ENCODE measurements at regions not wholly inside any gene's neighbourhood (a gene's known extent, or its start where the extent isn't known, plus 50 kb on each side); places are given as distances from the start of the nearest gene placed in this dataset.

DNA sequence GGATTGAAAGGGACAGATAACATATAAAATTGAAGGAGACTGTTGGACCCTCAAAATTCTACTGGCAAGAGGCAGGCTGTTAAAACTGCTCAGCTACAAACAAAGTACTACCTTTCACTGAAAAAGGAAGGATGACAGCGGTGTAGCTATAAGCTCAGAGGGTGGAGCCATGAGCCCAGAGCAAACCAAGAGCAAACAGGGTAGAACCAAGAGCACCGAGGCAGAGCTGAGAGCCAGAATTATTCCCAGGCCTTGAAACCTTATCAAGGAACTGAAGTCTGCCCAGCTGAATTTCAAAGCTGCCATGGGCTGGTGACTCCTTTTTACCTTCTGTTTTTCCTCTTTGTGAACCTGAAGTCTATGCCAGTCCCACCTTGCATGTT lies 74.7 kb upstream of the SLC4A11 start:
- no peak for ATAC-seq
- intact Hi-C loops (cut with DNase I, micrococcal nuclease), result no loop called here
- DNase-seq, result no peak

DNA sequence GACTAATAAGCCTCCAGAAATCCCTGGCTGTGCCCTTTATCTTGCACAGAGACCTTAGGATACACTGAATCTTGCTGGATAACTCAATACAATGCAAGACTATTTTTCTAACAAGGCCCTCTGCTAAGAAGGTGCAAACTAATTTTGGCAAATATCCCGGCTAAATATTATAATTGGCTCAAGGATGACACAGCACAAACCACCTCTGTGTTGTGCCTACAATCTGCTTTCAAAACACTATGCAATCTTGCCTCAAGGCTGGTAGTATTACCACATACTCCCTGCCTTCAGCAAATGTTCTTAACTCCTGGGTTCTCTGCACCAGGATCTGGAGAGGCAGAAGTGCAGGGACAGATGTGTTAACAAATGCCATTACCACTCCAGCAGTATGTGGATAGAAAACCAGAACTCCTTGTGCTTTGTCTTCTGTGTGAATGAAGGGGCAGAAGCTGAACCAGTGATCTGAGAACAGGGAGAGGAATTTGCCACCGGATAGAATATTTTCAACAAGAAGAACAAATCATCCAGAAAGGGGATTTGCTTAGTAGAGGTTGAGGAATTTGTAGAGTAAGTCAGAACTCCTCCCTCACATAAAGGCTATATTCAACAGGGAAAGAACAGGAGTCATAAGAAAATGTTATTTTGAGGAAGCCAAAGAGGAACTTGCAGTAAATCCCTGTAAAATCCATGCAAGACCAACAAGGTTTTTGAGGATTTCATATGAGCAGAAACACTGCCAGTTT lies 74.1 kb upstream of the SLC4A11 start:
- ATAC-seq (no peak), DNase-seq (no peak)
- intact Hi-C loops (cut with DNase I, micrococcal nuclease), result no loop called here

DNA sequence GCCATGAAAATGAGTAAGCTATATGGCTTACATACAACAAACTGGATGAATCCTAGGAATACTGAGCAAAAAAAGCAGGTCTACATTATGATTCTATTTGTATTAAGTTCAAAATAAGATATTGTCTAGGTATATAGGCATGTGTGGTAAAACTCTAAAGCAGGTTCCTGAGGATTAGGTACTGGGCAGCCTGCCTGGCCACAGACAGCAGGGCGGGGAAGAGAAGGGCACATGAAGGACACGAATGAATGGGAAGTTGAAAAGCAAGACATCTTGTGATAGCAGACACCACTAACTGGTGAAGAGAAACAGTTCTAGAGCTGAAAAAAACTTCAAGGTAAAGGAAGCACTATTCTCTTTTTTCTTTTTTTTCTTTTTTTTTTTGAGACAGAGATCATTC lies 72.6 kb upstream of the SLC4A11 start:
- intact Hi-C loops (cut with DNase I, micrococcal nuclease), result no loop called here
- DNase-seq (no peak), ATAC-seq (no peak)

DNA sequence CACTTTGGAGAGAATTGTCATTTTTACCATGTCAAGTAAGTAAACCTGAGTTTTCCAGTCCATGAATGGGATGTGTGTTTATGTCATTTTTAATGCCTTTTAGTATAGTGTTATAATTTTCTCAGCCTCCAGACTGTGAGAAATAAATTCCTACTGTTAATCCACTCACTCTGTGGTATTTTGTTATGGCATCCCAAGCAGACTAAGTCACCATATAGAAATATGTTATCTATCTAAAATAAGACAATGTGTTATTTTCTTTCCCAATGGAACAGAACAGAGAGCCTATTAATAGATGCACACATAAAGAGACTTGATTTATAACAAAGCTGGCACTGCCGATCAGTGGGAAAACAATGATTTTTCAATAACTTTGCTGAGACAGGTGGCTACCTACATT lies 70.2 kb upstream of the SLC4A11 start:
- intact Hi-C loops (cut with DNase I, micrococcal nuclease), result no loop called here
- no peak for DNase-seq

DNA sequence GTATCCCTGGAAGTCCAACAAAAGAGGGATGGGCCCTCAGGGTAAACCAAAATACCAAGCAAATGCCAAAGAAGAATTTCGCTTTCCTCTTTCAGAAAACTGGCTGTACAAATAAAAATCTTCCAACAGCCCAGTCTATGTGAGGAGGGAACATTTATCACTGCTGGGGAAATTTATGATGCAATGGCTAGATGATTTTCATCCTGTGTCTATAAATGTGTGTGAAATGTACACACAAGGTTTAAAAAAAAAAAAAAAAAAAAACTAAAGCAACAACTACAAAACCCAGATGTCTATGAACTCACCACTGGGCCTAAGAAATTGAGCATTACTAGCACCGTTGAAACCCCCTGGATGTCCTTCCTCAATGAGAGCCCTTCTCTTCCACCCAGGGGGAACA lies 68.7 kb upstream of the SLC4A11 start:
- ATAC-seq (no peak), DNase-seq (no peak)
- intact Hi-C loops (cut with DNase I, micrococcal nuclease), result no loop called here

More for the DNA sequence above, 70.2 kb upstream of the SLC4A11 start:
- no peak for ATAC-seq

DNA sequence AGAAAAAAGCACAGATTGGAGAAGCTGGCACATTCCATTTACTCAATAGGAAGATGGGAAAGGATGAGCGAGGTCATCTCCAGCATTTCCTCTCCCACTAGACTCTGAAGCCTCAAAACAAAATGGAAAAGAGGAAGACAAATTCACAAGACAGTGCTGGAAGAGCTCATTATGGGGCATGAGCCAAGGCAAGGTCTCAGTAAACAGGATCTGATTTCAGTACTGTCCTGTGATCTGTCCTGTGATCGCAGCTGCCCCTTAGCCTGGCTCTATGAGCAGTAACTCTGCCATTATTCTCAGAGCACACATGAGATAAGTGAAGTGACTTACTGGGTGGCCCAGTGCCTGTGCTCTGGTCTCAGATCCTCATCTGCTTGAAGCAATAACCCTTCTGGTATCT lies 68.1 kb upstream of the SLC4A11 start:
- intact Hi-C loops (cut with DNase I, micrococcal nuclease), result no loop called here
- no peak for ATAC-seq

DNA sequence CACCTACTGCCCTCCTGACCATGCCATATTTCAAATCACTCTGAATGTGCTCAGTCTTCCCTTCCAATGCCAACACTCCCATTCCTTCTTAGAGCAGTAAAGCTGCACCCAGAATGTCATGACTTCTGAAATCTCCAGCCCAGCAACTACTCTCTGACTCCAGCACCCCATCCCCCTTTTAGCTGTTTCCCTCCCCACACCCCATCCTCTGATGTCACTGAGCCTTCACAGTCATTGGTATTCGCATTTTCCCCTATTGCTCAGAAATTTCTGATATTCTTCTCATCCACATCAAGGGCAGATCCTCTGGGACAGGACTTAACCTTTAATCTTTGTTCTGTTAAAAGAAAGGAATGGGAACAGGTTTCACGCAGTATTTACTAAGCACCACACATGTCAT lies 67.1 kb upstream of the SLC4A11 start:
- intact Hi-C loops (cut with DNase I, micrococcal nuclease), result no loop called here
- no peak for DNase-seq
- no peak for ATAC-seq

More for the DNA sequence above, 68.1 kb upstream of the SLC4A11 start:
- no peak for DNase-seq

DNA sequence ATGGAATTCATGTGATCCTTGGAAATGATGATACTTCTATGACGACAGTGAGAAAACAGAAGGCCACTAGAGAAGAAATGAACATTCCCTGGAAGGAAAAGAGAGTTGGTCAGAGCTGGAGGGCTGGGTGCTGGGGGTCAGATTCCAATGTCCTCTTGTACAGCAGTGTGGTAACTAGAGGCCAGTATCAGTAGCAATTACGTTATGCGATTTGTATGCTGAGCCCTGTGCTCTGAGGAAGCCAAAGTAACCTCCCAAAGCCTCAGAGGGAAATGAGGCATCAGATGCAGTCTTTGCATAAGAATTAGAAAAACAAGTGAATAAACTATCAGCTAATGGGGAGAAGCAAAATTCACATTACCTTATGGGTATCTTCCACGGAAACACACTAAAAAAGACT lies 65.5 kb upstream of the SLC4A11 start:
- DNase-seq, result no peak
- no peak for ATAC-seq
- intact Hi-C loops (cut with DNase I, micrococcal nuclease), result no loop called here

DNA sequence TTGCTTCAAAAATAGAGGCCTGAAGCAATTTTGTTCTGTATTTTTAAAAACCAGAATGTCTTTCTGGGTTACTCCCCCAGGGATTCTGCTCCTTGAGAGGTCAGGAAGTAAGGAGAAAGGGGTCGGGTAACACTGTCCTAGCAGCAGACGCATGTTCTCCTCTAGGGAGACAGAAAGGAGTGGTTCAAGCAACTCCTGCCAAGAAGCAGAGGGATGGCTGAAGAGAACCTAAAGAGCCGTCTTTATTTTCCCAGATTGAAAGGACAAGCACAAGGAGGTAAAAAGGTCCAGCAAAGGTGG lies 58.0 kb upstream of the SLC4A11 start:
- DNase-seq (no peak), ATAC-seq (no peak)
- intact Hi-C loops (cut with DNase I, micrococcal nuclease), result no loop called here

DNA sequence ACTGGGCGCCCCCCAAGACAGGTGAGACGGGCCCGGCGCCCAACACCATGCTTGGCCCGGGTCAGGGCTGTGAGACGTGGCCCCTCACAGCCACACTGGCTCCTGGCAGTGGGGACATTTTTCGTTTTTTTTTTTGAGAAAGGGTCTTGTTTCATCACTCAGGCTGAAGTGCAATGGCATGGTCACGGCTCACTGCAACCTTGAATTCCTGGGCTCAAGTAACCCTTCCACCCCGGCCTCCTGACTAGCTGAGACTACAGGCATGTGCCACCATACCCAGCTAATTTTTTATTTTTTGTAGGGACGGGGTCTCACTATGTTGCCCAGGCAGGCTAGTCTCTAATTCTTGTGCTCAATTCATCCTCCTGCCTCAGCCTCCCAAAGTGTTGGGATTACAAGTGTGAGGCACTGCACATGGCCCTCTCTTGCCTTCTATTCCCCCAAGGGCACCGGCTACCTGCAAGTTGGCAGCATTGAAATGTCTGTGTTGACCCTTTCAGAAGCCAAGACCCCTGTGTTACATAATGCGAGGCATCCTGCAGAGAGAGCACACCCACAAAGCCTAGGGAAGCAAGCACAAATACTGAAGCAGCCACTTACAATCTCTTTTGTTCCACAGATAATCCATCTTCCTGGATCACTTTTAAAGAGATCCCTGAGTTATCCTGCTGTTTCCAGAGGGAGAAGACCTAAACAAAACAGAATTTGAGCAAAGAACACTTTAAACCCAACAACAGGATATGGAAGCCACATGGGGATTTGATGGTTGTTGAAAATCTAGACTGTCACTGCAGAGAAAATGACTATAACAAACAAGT lies 57.5 kb upstream of the SLC4A11 start:
- ATAC-seq (no peak), DNase-seq (no peak)
- intact Hi-C loops (cut with DNase I, micrococcal nuclease), result no loop called here
